ENCODE measurements at regions not wholly inside any gene's neighbourhood (a gene's known extent, or its start where the extent isn't known, plus 50 kb on each side); places are given as distances from the start of the nearest gene placed in this dataset.

- no peak for TF ChIP-seq ZBTB5 (IDR thresholded peaks at IDR 0.05)
- no peak for TF ChIP-seq HNRNPLL (IDR thresholded peaks at IDR 0.05; ENCODE audit: low read depth, low read length, poor library complexity, severe bottlenecking)
- TF ChIP-seq, protein P1, sequence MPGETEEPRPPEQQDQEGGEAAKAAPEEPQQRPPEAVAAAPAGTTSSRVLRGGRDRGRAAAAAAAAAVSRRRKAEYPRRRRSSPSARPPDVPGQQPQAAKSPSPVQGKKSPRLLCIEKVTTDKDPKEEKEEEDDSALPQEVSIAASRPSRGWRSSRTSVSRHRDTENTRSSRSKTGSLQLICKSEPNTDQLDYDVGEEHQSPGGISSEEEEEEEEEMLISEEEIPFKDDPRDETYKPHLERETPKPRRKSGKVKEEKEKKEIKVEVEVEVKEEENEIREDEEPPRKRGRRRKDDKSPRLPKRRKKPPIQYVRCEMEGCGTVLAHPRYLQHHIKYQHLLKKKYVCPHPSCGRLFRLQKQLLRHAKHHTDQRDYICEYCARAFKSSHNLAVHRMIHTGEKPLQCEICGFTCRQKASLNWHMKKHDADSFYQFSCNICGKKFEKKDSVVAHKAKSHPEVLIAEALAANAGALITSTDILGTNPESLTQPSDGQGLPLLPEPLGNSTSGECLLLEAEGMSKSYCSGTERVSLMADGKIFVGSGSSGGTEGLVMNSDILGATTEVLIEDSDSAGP (CRISPR knock-in tag; IDR thresholded peaks at IDR 0.05): no peak
- no peak for TF ChIP-seq REST (IDR thresholded peaks at IDR 0.05; ENCODE audit: borderline replicate concordance)
- no peak for TF ChIP-seq REST (CRISPR knock-in tag; IDR thresholded peaks at IDR 0.05; ENCODE audit: low read depth)
- no peak for TF ChIP-seq MYC (IDR thresholded peaks at IDR 0.05; ENCODE audit: low read depth, low read length)
- TF ChIP-seq MYC (CRISPR knock-in tag; IDR thresholded peaks at IDR 0.05; ENCODE audit: borderline replicate concordance, low read depth): no peak
- no peak for TF ChIP-seq NR2F6 (CRISPR knock-in tag; IDR thresholded peaks at IDR 0.05)
Observed at GRCh38 chr6:19713984-19714383, 123.2 kb upstream of the ID4 start.
